Epithelial cell of prostate (primary cell): ENCODE measurements at regions not wholly inside any gene's neighbourhood (a gene's known extent, or its start where the extent isn't known, plus 50 kb on each side); places are given as distances from the start of the nearest gene placed in this dataset.

Experiments used
- DNase-seq: peaks from one replicate; pipeline ENCODE4 v3.0.0-alpha.2; 2011; ENCODE audit warnings: low read depth, low spot score
- H3K27ac ChIP-seq: fragments of 450-650 bp; 2 replicates; pipeline ENCODE4 v1.5.1; 2017; ENCODE audit warnings: mild to moderate bottlenecking

DNA sequence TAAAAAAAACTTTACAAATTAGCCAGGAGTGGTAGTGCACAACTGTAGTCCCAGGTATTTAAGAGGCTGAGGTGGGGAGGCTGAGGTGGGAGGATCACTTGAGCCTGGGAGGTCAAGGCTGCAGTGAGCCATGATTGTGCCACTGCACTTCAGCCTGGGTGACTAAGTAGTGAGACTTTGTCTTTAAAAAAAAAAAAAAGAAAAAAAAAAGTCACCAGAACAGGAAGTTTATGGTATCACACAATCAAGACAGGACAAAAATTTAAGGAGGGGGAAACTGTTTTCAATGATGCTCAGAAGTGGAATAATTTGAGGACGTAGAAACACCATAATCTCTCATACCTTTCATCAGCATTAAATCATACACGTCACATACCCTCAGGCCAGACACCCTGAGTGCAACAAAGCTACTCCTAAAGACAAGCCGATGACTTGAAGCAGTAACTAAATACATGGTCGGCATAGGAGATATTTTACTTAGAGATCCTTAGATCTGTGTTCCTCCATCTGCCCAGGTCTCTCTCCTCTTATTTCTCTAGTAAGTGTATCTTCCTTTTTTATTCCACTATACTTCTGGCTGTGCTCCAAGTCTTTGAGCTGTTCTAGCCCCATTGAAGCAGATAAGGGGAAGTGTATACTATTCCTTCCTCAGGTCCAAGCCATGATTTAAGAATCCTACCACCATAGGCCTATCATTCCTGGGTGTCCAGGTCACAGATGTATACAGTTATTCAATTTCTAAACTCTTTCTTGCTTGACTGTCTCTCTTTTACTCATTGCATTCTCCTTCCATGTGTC lies 91.3 kb upstream of the APC start:
- H3K27ac ChIP-seq = no peak overlapping the region
- no peak for DNase-seq

- no peak overlapping the region for H3K27ac ChIP-seq
- no peak for DNase-seq
Measured at GRCh38 chr5:112647428-112647827, 90.3 kb upstream of the APC start.

GRCh38 chr5:112648264-112648663 lies 89.4 kb upstream of the APC start:
- H3K27ac ChIP-seq = no peak overlapping the region
- DNase-seq = no peak

GRCh38 chr5:112649882-112650281 lies 87.8 kb upstream of the APC start:
- H3K27ac ChIP-seq = peak overlapping the region; percentile 65
- peak; percentile 95 for DNase-seq

- DNase-seq = no peak
- no peak overlapping the region for H3K27ac ChIP-seq
Measured at GRCh38 chr5:112653638-112654205, 84.0 kb upstream of the APC start.

- no peak for DNase-seq
- H3K27ac ChIP-seq = no peak overlapping the region
Measured at GRCh38 chr5:112655513-112655912, 82.2 kb upstream of the APC start.

DNA sequence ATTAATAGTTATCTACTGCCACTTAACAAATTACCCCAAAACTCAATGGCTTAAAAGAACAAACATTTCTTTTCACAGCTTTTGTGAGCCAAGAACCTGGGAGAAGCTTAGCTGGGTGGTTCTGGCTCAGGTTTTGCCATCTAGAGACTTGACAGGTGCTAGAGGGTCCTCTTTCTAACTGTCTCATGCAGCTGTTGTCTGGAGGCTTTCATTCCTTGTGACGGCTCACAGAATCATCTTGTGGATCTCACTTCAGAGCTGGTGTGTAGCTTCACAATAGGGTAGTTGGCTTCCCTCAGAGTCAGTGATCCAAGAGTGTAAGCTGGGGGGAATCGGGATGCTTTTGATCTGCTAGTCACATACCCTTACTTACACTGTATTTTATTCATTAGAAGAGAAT lies 81.2 kb upstream of the APC start:
- no peak overlapping the region for H3K27ac ChIP-seq
- DNase-seq = no peak

- DNase-seq = no peak
- H3K27ac ChIP-seq = no peak overlapping the region
Measured at GRCh38 chr5:112657804-112658203, 79.9 kb upstream of the APC start.

GRCh38 chr5:112660359-112660758 lies 77.3 kb upstream of the APC start:
- H3K27ac ChIP-seq = no peak overlapping the region
- DNase-seq = no peak

GRCh38 chr5:112663146-112663545 lies 74.5 kb upstream of the APC start:
- no peak overlapping the region for H3K27ac ChIP-seq
- DNase-seq = no peak

GRCh38 chr5:112668016-112668415 lies 69.7 kb upstream of the APC start:
- no peak overlapping the region for H3K27ac ChIP-seq
- DNase-seq = no peak

- H3K27ac ChIP-seq = no peak overlapping the region
- DNase-seq = no peak
Measured at GRCh38 chr5:112668911-112669310, 68.8 kb upstream of the APC start.

DNA sequence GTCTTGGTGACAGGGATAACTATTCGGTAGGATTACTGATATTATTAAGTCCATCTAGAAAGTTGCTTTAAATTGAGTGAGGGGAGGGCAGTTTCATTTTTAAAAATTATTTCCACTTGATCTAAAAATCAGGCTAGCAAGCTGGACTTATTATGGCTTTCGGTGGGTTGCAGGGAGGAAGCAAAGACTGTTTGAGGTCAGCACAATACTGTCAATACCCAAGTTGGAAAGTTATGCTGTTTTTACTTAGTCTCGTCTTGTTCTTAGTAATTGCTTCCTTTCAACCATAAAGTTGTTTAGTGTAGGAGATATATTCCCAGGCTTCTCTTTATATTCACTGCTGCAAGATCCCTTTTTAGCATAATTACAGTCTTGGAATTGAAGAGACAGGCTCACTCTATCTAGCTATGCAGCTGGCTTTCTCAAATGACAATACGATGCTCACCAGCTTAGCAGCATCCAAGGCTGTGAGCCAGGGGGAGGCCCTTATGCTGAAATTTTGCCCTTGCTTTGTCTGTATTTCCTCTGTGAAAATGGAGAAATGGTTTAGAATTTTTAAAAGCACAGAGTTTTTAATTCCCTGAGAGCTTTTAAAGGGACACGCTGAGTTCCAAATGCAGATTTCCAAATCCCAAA lies 68.2 kb upstream of the APC start:
- no peak for DNase-seq
- H3K27ac ChIP-seq = no peak overlapping the region

DNA sequence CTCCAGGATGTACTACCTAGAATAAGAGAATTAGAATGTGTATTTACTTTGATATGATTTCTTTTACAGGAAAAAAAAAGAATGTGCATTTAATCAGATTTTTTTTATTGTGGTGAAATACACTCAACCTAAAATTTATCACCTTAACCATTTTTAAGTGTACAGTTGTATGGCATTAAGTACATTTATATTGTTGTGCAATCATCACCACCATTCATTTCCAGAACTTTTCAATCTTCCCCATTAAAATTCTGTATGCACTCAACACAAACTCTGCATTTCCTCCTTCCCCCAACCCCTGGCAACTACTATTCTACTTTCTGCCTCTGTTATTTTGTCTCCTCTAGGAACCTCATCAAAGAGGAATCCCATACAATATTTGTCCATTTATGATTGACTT lies 66.0 kb upstream of the APC start:
- no peak overlapping the region for H3K27ac ChIP-seq
- no peak for DNase-seq

GRCh38 chr5:112681481-112681908 lies 56.2 kb upstream of the APC start:
- no peak overlapping the region for H3K27ac ChIP-seq
- DNase-seq = no peak

GRCh38 chr5:112682621-112683061 lies 55.0 kb upstream of the APC start:
- H3K27ac ChIP-seq = no peak overlapping the region
- DNase-seq = peak; percentile 27

DNA sequence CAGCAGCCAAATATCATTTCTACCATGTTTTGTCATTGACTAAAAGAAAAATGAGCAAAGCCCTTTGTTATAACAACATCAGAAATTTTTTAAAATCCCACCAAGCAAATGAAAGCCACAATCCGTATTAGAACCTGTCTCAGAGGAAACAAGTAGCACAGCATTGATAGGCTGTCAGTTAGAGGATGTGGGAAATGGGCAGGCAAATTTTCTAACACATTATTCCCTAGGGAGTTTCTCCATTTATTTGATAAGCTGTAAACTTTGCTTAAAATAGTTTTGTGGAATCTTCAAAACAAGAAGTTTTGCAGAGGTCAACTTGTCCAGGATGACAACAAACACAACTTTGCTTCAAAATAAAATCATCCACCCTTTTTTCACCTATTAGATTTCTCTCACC lies 53.6 kb upstream of the APC start:
- H3K27ac ChIP-seq = no peak overlapping the region
- DNase-seq = no peak

- DNase-seq = no peak
- H3K27ac ChIP-seq = no peak overlapping the region
Measured at GRCh38 chr5:112684737-112685136, 52.9 kb upstream of the APC start.

GRCh38 chr5:112685386-112685785 lies 52.3 kb upstream of the APC start:
- H3K27ac ChIP-seq = no peak overlapping the region

GRCh38 chr5:112685931-112686330 lies 51.8 kb upstream of the APC start:
- H3K27ac ChIP-seq = no peak overlapping the region
- no peak for DNase-seq

More at GRCh38 chr5:112685386-112685785, 52.3 kb upstream of the APC start:
- DNase-seq = no peak

- DNase-seq = no peak
- no peak overlapping the region for H3K27ac ChIP-seq
Measured at GRCh38 chr5:112686675-112687074, 51.0 kb upstream of the APC start.
